ENCODE measurements at regions not wholly inside any gene's neighbourhood (a gene's known extent, or its start where the extent isn't known, plus 50 kb on each side); places are given as distances from the start of the nearest gene placed in this dataset.
"Not testable (repeated sequence)": the region's sequence is repeated elsewhere in the genome, so short reads cannot be mapped to it uniquely, and the experiment has no call there.

GRCh38 chr12:89770391-89770790 lies 61.8 kb upstream of the ATP2B1 start:
- TF ChIP-seq CTCF (IDR thresholded peaks at IDR 0.05) = no peak
- Mint-ChIP-seq H3K36me3 (ENCODE audit: low read depth) (no peaks in the 10 kb centered on the region), H3K9me3 (no peaks in the 10 kb centered on the region), H3K4me3 (no peak overlapping the region), H3K27me3 (ENCODE audit: insufficient read depth) (no peaks in the 10 kb centered on the region), H3K4me1 (ENCODE audit: low read depth) (peaks cover 54% of the 10 kb centered on the region), H3K27ac (no peak overlapping the region; the same call in 1 of the 2 replicates)
- no peak for DNase-seq

GRCh38 chr12:89769483-89769818 lies 60.8 kb upstream of the ATP2B1 start:
- no peak overlapping the region for H3K4me3 Mint-ChIP-seq
- TF ChIP-seq CTCF (IDR thresholded peaks at IDR 0.05) = peak; percentile 60
- H3K36me3 Mint-ChIP-seq (ENCODE audit: low read depth) = no peaks in the 10 kb centered on the region
- H3K27me3 Mint-ChIP-seq (ENCODE audit: insufficient read depth) = no peaks in the 10 kb centered on the region
- no peaks in the 10 kb centered on the region for H3K9me3 Mint-ChIP-seq
- H3K4me1 Mint-ChIP-seq (ENCODE audit: low read depth) = peaks cover 44% of the 10 kb centered on the region
- DNase-seq = no peak
- H3K27ac Mint-ChIP-seq = peak overlapping the region; percentile 82

GRCh38 chr12:89768586-89769482 lies 60.2 kb upstream of the ATP2B1 start:
- peak; percentile 99 for DNase-seq
- peak overlapping the region; percentile 82 for H3K27ac Mint-ChIP-seq
- H3K4me1 Mint-ChIP-seq (ENCODE audit: low read depth) = peaks cover 38% of the 10 kb centered on the region
- TF ChIP-seq CTCF (IDR thresholded peaks at IDR 0.05) = no peak
- H3K36me3 Mint-ChIP-seq (ENCODE audit: low read depth) = peaks cover 5% of the 10 kb centered on the region; the same call in 1 of the 2 replicates
- H3K9me3 Mint-ChIP-seq = no peaks in the 10 kb centered on the region
- H3K4me3 Mint-ChIP-seq = no peak overlapping the region
- no peaks in the 10 kb centered on the region for H3K27me3 Mint-ChIP-seq (ENCODE audit: insufficient read depth)

GRCh38 chr12:89765959-89766824 lies 57.6 kb upstream of the ATP2B1 start:
- Mint-ChIP-seq H3K27me3 (ENCODE audit: insufficient read depth) (no peaks in the 10 kb centered on the region), H3K9me3 (no peaks in the 10 kb centered on the region), H3K36me3 (ENCODE audit: low read depth) (peaks cover 5% of the 10 kb centered on the region; the same call in 1 of the 2 replicates), H3K27ac (no peak overlapping the region), H3K4me3 (no peak overlapping the region), H3K4me1 (ENCODE audit: low read depth) (peaks cover 31% of the 10 kb centered on the region)
- DNase-seq = no peak
- TF ChIP-seq CTCF (IDR thresholded peaks at IDR 0.05) = no peak

- not testable (repeated sequence) for H3K27me3 Mint-ChIP-seq (ENCODE audit: insufficient read depth)
Observed at GRCh38 chr12:89764164-89764563, 55.5 kb upstream of the ATP2B1 start.

More at GRCh38 chr12:89764164-89764563, 55.5 kb upstream of the ATP2B1 start:
- H3K36me3 Mint-ChIP-seq (ENCODE audit: low read depth); DNase-seq; H3K27ac Mint-ChIP-seq; H3K4me3 Mint-ChIP-seq; H3K9me3 Mint-ChIP-seq: not testable (repeated sequence)
- H3K4me1 Mint-ChIP-seq (ENCODE audit: low read depth) = peaks cover 11% of the 10 kb centered on the region
